HEK293 (cell line): ENCODE measurements at regions not wholly inside any gene's neighbourhood (a gene's known extent, or its start where the extent isn't known, plus 50 kb on each side); places are given as distances from the start of the nearest gene placed in this dataset.

Experiments used
- CTCF ChIA-PET: fragments of 350-600 bp; formaldehyde crosslinking; extraction: SDS; loops from one replicate; lab custom pipeline; 2021; ENCODE audit warnings: antibody characterized with exemption; lab: Yijun Ruan, JAX
- POLR2A ChIA-PET: fragments of 300-600 bp; formaldehyde crosslinking; extraction: SDS; loops from one replicate; lab custom pipeline; 2020; ENCODE audit warnings: antibody characterized with exemption, inconsistent platforms; lab: Yijun Ruan, JAX
- H3K27ac ChIP-seq: fragments of 200-500 bp; sonication (Bioruptor generic); 2 replicates; pipeline ENCODE4 v1.5.1; 2014; ENCODE audit warnings: low read depth, low read length, control low read depth, inconsistent platforms; ENCODE audit errors: extremely low read depth
- H3K36me3 ChIP-seq, 2 experiments: fragments of 200-500 bp in 1 of 2; sonication (Bioruptor generic) in 1 of 2; 1 replicate in 1 of 2; 2 replicates in 1 of 2; pipeline ENCODE4 v1.5.1; 2014 to 2017; ENCODE audit warnings: inconsistent platforms in 2 of 2, low read length in 2 of 2; ENCODE audit not compliant: control insufficient read depth in 2 of 2, insufficient read depth in 1 of 2
- H3K4me1 ChIP-seq: fragments of 200-500 bp; sonication (Bioruptor generic); 2 replicates; pipeline ENCODE4 v1.5.1; 2014; ENCODE audit warnings: mild to moderate bottlenecking, low read length, inconsistent platforms; ENCODE audit not compliant: control insufficient read depth, insufficient read depth
- H3K4me3 ChIP-seq: 2 replicates; pipeline ENCODE4 v1.5.1; 2011; ENCODE audit warnings: low read depth, mild to moderate bottlenecking, control low read depth, low read length, moderate library complexity
- H3K9me3 ChIP-seq: fragments of 200-500 bp; sonication (Bioruptor generic); 2 replicates; pipeline ENCODE4 v1.5.1; 2014; ENCODE audit warnings: low read depth, low read length, inconsistent platforms; ENCODE audit not compliant: control insufficient read depth, insufficient read depth
- GLI4 ChIP-seq: fragments of 450-650 bp; formaldehyde crosslinking; IDR thresholded peaks from 2 replicates; pipeline ENCODE4 v1.5.1; 2016; ENCODE audit warnings: missing biosample characterization, missing genetic modification characterization
- HOXD13 ChIP-seq: sonication (generic); formaldehyde crosslinking; IDR thresholded peaks from 2 replicates; pipeline ENCODE4 v1.8.0; 2022; ENCODE audit warnings: missing genetic modification reagents, borderline replicate concordance
- MYNN ChIP-seq: fragments of 450-650 bp; formaldehyde crosslinking; IDR thresholded peaks from 2 replicates; pipeline ENCODE4 v1.5.1; 2016; ENCODE audit warnings: missing biosample characterization, missing genetic modification characterization, borderline replicate concordance
- ZBTB48 ChIP-seq: fragments of 450-650 bp; formaldehyde crosslinking; IDR thresholded peaks from 2 replicates; pipeline ENCODE4 v1.5.1; 2016; ENCODE audit warnings: missing biosample characterization, missing genetic modification characterization
- ZNF121 ChIP-seq: fragments of 450-650 bp; formaldehyde crosslinking; IDR thresholded peaks from 2 replicates; pipeline ENCODE4 v1.5.1; 2016; ENCODE audit warnings: missing biosample characterization, missing genetic modification characterization
- ZNF157 ChIP-seq: fragments of 450-650 bp; formaldehyde crosslinking; IDR thresholded peaks from 2 replicates; pipeline ENCODE4 v1.5.1; 2016; ENCODE audit warnings: missing biosample characterization, missing genetic modification characterization
- ZNF16 ChIP-seq: fragments of 450-650 bp; formaldehyde crosslinking; IDR thresholded peaks from 2 replicates; pipeline ENCODE4 v1.5.1; 2016; ENCODE audit warnings: low read depth, missing biosample characterization, missing genetic modification characterization
- ZNF169 ChIP-seq: fragments of 450-650 bp; formaldehyde crosslinking; IDR thresholded peaks from 2 replicates; pipeline ENCODE4 v1.5.1; 2016; ENCODE audit warnings: missing biosample characterization, missing genetic modification characterization
- ZNF202 ChIP-seq: fragments of 450-650 bp; formaldehyde crosslinking; IDR thresholded peaks from 2 replicates; pipeline ENCODE4 v1.5.1; 2016; ENCODE audit warnings: missing biosample characterization, missing genetic modification characterization, borderline replicate concordance
- ZNF23 ChIP-seq: fragments of 450-650 bp; formaldehyde crosslinking; IDR thresholded peaks from 2 replicates; pipeline ENCODE4 v1.5.1; 2016; ENCODE audit warnings: missing biosample characterization, missing genetic modification characterization, borderline replicate concordance
- ZNF26 ChIP-seq: fragments of 450-650 bp; formaldehyde crosslinking; IDR thresholded peaks from 2 replicates; pipeline ENCODE4 v1.5.1; 2016; ENCODE audit warnings: missing biosample characterization, missing genetic modification characterization
- ZNF280D ChIP-seq: fragments of 450-650 bp; formaldehyde crosslinking; IDR thresholded peaks from 2 replicates; pipeline ENCODE4 v1.5.1; 2016; ENCODE audit warnings: missing biosample characterization, missing genetic modification characterization
- ZNF362 ChIP-seq: fragments of 450-650 bp; formaldehyde crosslinking; IDR thresholded peaks from 2 replicates; pipeline ENCODE4 v1.5.1; 2016; ENCODE audit warnings: missing biosample characterization, missing genetic modification characterization
- ZNF366 ChIP-seq: fragments of 450-650 bp; formaldehyde crosslinking; conservative IDR thresholded peaks from 2 replicates; pipeline ENCODE4 v1.5.1; 2016; ENCODE audit warnings: missing biosample characterization, missing genetic modification characterization
- ZNF449 ChIP-seq: fragments of 450-650 bp; formaldehyde crosslinking; IDR thresholded peaks from 2 replicates; pipeline ENCODE4 v1.5.1; 2017; ENCODE audit warnings: missing biosample characterization, mild to moderate bottlenecking, missing genetic modification characterization, moderate library complexity
- ZNF48 ChIP-seq: fragments of 450-650 bp; formaldehyde crosslinking; IDR thresholded peaks from 2 replicates; pipeline ENCODE4 v1.5.1; 2016; ENCODE audit warnings: missing biosample characterization, missing genetic modification characterization
- ZNF510 ChIP-seq: fragments of 450-650 bp; formaldehyde crosslinking; IDR thresholded peaks from 2 replicates; pipeline ENCODE4 v1.5.1; 2018; ENCODE audit warnings: mild to moderate bottlenecking, missing genetic modification characterization, missing biosample characterization; ENCODE audit not compliant: insufficient replicate concordance
- ZNF830 ChIP-seq: fragments of 450-650 bp; IDR thresholded peaks from 2 replicates; pipeline ENCODE4 v1.5.0; 2018; ENCODE audit warnings: missing biosample characterization, missing genetic modification characterization, low read depth, mild to moderate bottlenecking, moderate library complexity
- ZSCAN30 ChIP-seq: fragments of 450-650 bp; IDR thresholded peaks from 2 replicates; pipeline ENCODE4 v1.5.1; 2018; ENCODE audit warnings: missing biosample characterization, mild to moderate bottlenecking, missing genetic modification characterization, moderate library complexity
- TF ChIP-seq, protein P1 (sequence below): fragments of 450-650 bp; formaldehyde crosslinking; IDR thresholded peaks from 2 replicates; pipeline ENCODE4 v1.5.1; 2016; ENCODE audit warnings: missing biosample characterization, missing genetic modification characterization
- TF ChIP-seq, protein P2 (sequence below): fragments of 450-650 bp; formaldehyde crosslinking; IDR thresholded peaks from 2 replicates; pipeline ENCODE4 v1.5.1; 2017; ENCODE audit warnings: missing biosample characterization, missing genetic modification characterization

GRCh38 chr11:19403196-19403895 is 162.6 kb upstream of the E2F8 start (continued):
- TF ChIP-seq ZNF202 (tag by site-specific recombination) = no peak

GRCh38 chr11:19400296-19400695 is 159.6 kb upstream of the E2F8 start:
- Histone ChIP-seq H3K9me3 (no peaks in the 10 kb centered on the region), H3K4me1 (peaks cover 4% of the 10 kb centered on the region; the same call in 1 of the 2 replicates), H3K4me3 (no peak overlapping the region)
- POLR2A ChIA-PET = no interaction called here
- TF ChIP-seq ZNF26 (tag by site-specific recombination) (no peak), ZNF23 (no peak), ZNF362 (tag by site-specific recombination) (no peak), MYNN (no peak), ZNF157 (no peak), ZBTB48 (tag by site-specific recombination) (no peak), ZNF510 (no peak)
- TF ChIP-seq, protein P1, sequence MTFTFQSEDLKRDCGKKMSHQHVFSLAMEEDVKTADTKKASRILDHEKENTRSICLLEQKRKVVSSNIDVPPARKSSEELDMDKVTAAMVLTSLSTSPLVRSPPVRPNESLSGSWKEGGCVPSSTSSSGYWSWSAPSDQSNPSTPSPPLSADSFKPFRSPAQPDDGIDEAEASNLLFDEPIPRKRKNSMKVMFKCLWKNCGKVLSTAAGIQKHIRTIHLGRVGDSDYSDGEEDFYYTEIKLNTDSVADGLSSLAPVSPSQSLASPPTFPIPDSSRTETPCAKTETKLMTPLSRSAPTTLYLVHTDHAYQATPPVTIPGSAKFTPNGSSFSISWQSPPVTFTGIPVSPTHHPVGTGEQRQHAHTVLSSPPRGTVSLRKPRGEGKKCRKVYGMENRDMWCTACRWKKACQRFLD (tag by site-specific recombination) = no peak
- TF ChIP-seq, all 188 proteins: peak for 0
- CTCF ChIA-PET = no interaction called here
- H3K36me3 ChIP-seq = no peaks in the 10 kb centered on the region
- H3K27ac ChIP-seq = no peak overlapping the region

DNA sequence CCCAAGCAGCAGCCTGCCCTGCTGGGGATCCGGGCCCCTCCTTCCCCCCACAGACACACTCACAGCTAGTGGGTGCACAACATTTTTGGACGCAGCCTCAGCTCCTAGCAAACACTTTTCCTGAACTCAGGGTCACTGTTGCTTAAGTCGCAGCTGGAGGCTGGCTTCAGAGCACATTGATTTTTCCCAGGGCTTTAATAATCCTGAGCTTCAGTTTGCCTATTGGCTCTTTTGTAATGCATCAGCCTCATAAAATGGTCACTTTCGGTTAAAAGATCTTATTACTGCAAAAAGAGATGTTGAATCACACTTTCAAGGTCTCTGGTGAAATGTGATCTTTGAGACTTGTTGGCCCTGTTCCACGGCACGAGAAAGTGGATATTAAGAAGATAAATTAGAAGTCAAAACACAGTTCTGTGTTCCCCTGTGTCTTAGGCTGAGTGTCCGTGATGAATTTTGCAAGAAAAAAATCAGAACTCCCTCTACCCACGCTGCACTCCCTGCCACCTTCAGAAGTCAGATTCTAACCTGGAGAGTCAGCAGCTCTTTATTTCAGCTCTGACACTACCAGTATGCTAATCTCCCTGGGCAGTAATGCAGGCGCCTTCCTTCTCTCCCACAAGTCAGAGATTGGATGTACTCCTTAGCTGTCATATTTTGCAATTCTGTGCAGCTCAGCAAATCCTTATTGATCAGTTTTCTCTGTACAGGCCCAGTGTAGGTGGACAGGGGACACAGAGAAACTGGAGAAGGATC is 158.2 kb upstream of the E2F8 start:
- Histone ChIP-seq H3K9me3 (no peaks in the 10 kb centered on the region), H3K36me3 (no peaks in the 10 kb centered on the region), H3K4me1 (peaks cover 4% of the 10 kb centered on the region; the same call in 1 of the 2 replicates), H3K4me3 (no peak overlapping the region), H3K27ac (no peak overlapping the region)
- ChIA-PET CTCF (interaction anchor here (0.7 to 1.1 kb wide), 2 partner anchors 11 to 51 kb away, joined by 3 read pairs; no protein-coding TSS in a partner anchor), POLR2A (interaction anchor here (1.0 kb wide), 1 partner anchor 9 kb away, joined by 3 read pairs; no protein-coding TSS in a partner anchor)
- TF ChIP-seq ZSCAN30 (0 out of 2 replicates have a peak, but pooled peaks have one; percentile 41), ZNF48 (no peak), ZNF366 (tag by site-specific recombination) (no peak), ZNF169 (no peak), ZNF121 (tag by site-specific recombination) (no peak), GLI4 (tag by site-specific recombination) (no peak), HOXD13 (CRISPR knock-in tag) (no peak), ZNF280D (tag by site-specific recombination) (no peak), ZNF830 (tag by site-specific recombination) (no peak), ZNF449 (tag by site-specific recombination) (no peak), ZNF16 (tag by site-specific recombination) (no peak)
- TF ChIP-seq, protein P2, sequence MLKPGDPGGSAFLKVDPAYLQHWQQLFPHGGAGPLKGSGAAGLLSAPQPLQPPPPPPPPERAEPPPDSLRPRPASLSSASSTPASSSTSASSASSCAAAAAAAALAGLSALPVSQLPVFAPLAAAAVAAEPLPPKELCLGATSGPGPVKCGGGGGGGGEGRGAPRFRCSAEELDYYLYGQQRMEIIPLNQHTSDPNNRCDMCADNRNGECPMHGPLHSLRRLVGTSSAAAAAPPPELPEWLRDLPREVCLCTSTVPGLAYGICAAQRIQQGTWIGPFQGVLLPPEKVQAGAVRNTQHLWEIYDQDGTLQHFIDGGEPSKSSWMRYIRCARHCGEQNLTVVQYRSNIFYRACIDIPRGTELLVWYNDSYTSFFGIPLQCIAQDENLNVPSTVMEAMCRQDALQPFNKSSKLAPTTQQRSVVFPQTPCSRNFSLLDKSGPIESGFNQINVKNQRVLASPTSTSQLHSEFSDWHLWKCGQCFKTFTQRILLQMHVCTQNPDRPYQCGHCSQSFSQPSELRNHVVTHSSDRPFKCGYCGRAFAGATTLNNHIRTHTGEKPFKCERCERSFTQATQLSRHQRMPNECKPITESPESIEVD (tag by site-specific recombination) = peak; percentile 76
